PC-9 (cell line): ENCODE measurements at regions not wholly inside any gene's neighbourhood (a gene's known extent, or its start where the extent isn't known, plus 50 kb on each side); places are given as distances from the start of the nearest gene placed in this dataset.

Experiments used
- BruUV-seq: library from RNA; stranded (reverse); fragments of 400-500 nt; replicated peaks from 2 replicates; lab custom pipeline; 2021; lab: Mats Ljungman, UMichigan
- CTCF ChIA-PET: fragments of 300-600 bp; sonication (Branson Sonifier 250); formaldehyde crosslinking; loops from one replicate; lab custom pipeline; 2022; ENCODE audit warnings: antibody characterized with exemption; lab: Charles Lee
- POLR2A ChIA-PET: fragments of 300-600 bp; sonication (Branson Sonifier 250); formaldehyde crosslinking; loops from one replicate; lab custom pipeline; 2022; ENCODE audit warnings: antibody characterized with exemption; ENCODE audit not compliant: unreplicated experiment; lab: Charles Lee
- DNase-seq, 2 experiments: peaks; one replicate each; pipeline versions ENCODE4 v3.0.0 to v3.0.0-alpha.2; 2015 to 2022; ENCODE audit warnings: mixed read lengths in 1 of 2
- H2AFZ ChIP-seq: fragments of 200-600 bp; sonication (generic); 2 replicates; pipeline ENCODE4 v1.8.1; 2017; ENCODE audit warnings: antibody characterized with exemption
- H3F3A ChIP-seq: fragments of 200-600 bp; sonication (generic); 2 replicates; pipeline ENCODE4 v1.8.1; 2017; ENCODE audit warnings: antibody characterized with exemption, mild to moderate bottlenecking, low read depth; ENCODE audit not compliant: insufficient read depth
- H3K27ac ChIP-seq: fragments of 200-600 bp; sonication (generic); 2 replicates; pipeline ENCODE4 v1.6.1; 2016; ENCODE audit warnings: mixed run types
- H3K27me3 ChIP-seq: fragments of 200-600 bp; sonication (generic); 2 replicates; pipeline ENCODE4 v1.6.1; 2016; ENCODE audit warnings: low read depth, mixed run types; ENCODE audit not compliant: insufficient read depth
- H3K36me3 ChIP-seq: fragments of 200-600 bp; sonication (generic); 2 replicates; pipeline ENCODE4 v1.6.1; 2016; ENCODE audit warnings: low read depth, mixed run types
- H3K4me1 ChIP-seq: fragments of 200-600 bp; sonication (generic); replicated peaks from 2 replicates; pipeline ENCODE4 v1.6.1; 2016; ENCODE audit warnings: mixed run types; ENCODE audit not compliant: insufficient read depth
- H3K4me2 ChIP-seq: fragments of 200-600 bp; sonication (generic); 2 replicates; pipeline ENCODE4 v1.6.1; 2017; ENCODE audit warnings: mixed run types
- H3K4me3 ChIP-seq: fragments of 200-600 bp; sonication (generic); 2 replicates; pipeline ENCODE4 v1.6.1; 2016; ENCODE audit warnings: mixed run types
- H3K79me2 ChIP-seq: fragments of 200-600 bp; sonication (generic); 2 replicates; pipeline ENCODE4 v1.6.1; 2017; ENCODE audit warnings: low read depth, mixed run types
- H3K9me2 ChIP-seq: fragments of 200-600 bp; sonication (generic); 2 replicates; pipeline ENCODE4 v1.8.1; 2017; ENCODE audit warnings: mild to moderate bottlenecking; ENCODE audit not compliant: insufficient read depth
- H3K9me3 ChIP-seq: fragments of 200-600 bp; sonication (generic); 2 replicates; pipeline ENCODE4 v1.8.1; 2016; ENCODE audit warnings: low read depth; ENCODE audit not compliant: insufficient read depth
- H4K20me1 ChIP-seq: fragments of 200-600 bp; sonication (generic); 2 replicates; pipeline ENCODE4 v1.8.1; 2017; ENCODE audit not compliant: insufficient read depth
- EZH2 ChIP-seq: fragments of 200-600 bp; sonication (generic); IDR thresholded peaks from 2 replicates; pipeline ENCODE4 v1.8.0; 2017; ENCODE audit warnings: antibody characterized with exemption, low read depth
- intact Hi-C: fragments of 100-400 bp; cut with micrococcal nuclease; formaldehyde crosslinking; loops from one replicate; pipeline ENCODE4 v1.10.0; 2022; ENCODE audit not compliant: unreplicated experiment
- TF ChIP-seq, protein P1 (sequence below): fragments of 200-600 bp; sonication (generic); conservative IDR thresholded peaks from 2 replicates; pipeline ENCODE4 v1.6.1; 2017; ENCODE audit warnings: mixed run types, antibody characterized with exemption, mild to moderate bottlenecking, moderate library complexity

DNA sequence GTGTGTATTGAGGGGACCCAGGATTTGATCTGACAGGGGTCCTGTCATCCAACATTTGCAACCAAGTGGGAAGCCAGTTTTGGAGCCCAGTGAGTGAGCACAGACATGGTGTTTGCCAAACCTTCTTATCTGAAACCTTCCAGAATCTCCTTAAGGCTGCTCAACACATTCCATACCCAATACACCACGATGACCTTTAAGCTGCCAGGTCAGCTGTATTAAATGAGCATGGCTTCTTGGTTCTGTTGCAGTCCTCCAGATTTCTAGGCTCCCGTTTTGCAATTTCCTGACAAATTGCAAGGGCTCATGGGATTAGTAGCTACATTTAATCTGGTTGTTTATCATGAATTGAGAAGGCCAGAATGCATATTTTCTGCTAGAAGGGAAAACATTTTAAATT is 124.2 kb upstream of the ATP10B start:
- Histone ChIP-seq H4K20me1 (no peaks in the 10 kb centered on the region), H2AFZ (no peak overlapping the region), H3K27me3 (no peaks in the 10 kb centered on the region; the same call in 1 of the 2 replicates), H3K79me2 (no peaks in the 10 kb centered on the region), H3K4me2 (no peak overlapping the region), H3K4me3 (no peak overlapping the region), H3K9me2 (no peaks in the 10 kb centered on the region), H3K4me1 (no peaks in the 10 kb centered on the region), H3K36me3 (no peaks in the 10 kb centered on the region), H3K9me3 (no peaks in the 10 kb centered on the region), H3F3A (no peaks in the 10 kb centered on the region), H3K27ac (no peak overlapping the region)
- ChIA-PET CTCF (no interaction called here), POLR2A (no interaction called here)
- no peak for TF ChIP-seq EZH2
- TF ChIP-seq, protein P1, sequence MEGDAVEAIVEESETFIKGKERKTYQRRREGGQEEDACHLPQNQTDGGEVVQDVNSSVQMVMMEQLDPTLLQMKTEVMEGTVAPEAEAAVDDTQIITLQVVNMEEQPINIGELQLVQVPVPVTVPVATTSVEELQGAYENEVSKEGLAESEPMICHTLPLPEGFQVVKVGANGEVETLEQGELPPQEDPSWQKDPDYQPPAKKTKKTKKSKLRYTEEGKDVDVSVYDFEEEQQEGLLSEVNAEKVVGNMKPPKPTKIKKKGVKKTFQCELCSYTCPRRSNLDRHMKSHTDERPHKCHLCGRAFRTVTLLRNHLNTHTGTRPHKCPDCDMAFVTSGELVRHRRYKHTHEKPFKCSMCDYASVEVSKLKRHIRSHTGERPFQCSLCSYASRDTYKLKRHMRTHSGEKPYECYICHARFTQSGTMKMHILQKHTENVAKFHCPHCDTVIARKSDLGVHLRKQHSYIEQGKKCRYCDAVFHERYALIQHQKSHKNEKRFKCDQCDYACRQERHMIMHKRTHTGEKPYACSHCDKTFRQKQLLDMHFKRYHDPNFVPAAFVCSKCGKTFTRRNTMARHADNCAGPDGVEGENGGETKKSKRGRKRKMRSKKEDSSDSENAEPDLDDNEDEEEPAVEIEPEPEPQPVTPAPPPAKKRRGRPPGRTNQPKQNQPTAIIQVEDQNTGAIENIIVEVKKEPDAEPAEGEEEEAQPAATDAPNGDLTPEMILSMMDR = no peak
- BruUV-seq = no TSS peak
- no peak for DNase-seq
- intact Hi-C loops = no loop called here

DNA sequence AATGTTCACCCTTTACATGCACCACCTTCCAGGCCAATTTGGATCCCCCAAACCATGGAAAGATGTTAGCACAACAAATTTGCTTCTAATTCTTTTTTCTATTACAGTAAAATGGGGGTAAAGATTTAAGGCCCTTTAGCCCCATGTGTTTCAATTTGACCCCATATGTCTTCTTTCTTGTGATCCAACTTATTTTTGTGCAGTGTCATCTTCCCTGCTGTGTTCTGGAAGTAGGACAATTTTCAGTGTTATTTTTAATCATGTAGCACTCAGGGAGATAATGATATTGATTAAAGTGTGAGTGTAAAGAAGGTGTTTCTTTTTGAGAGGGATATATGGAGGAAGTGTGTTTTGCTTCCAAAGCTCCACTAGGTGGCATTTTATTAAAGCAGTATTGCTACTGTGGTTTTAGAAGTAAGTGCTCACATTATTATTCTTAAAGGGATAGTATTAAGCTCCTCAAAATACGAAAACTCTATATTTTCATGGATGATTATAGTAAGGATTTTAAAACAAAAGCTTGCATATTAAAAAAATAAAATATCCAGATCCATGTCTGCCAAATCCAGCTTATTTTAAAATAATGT is 118.7 kb upstream of the ATP10B start:
- intact Hi-C loops = no loop called here
- Histone ChIP-seq H3F3A (no peaks in the 10 kb centered on the region), H3K4me1 (no peaks in the 10 kb centered on the region), H3K27ac (no peak overlapping the region), H3K36me3 (no peaks in the 10 kb centered on the region), H3K27me3 (no peaks in the 10 kb centered on the region), H2AFZ (no peak overlapping the region), H4K20me1 (no peaks in the 10 kb centered on the region), H3K4me3 (no peak overlapping the region), H3K79me2 (no peaks in the 10 kb centered on the region), H3K9me2 (no peaks in the 10 kb centered on the region), H3K4me2 (no peak overlapping the region), H3K9me3 (no peaks in the 10 kb centered on the region)
- TF ChIP-seq EZH2 = no peak
- TF ChIP-seq, protein P1 = peak; percentile 23; the same call in 1 of the 2 replicates
- BruUV-seq = no TSS peak
- DNase-seq = no peak
- POLR2A ChIA-PET = no interaction called here
- CTCF ChIA-PET = no interaction called here

DNA sequence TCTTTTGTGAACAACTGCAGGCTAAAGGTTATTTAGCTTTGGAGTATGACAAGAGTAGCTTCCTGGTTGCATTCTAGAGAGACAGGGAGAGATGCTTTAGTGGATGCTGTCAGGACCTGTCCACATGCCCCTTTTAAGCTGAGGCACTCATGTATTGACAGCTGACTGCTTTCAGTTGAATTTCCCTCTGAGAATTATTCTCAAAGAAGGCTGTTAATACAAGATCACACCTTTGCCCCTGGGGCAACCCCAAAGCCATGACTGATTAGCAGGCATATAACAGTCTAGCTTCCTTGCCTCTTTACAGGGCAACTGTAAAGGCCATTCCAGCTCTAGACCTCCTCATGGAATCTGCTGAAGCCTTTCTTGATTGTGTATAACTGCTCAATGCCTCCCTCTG is 117.6 kb upstream of the ATP10B start:
- Histone ChIP-seq H3K4me2 (no peak overlapping the region), H3K9me3 (no peaks in the 10 kb centered on the region), H3K27me3 (no peaks in the 10 kb centered on the region), H3K36me3 (no peaks in the 10 kb centered on the region), H2AFZ (no peak overlapping the region), H3K4me1 (no peaks in the 10 kb centered on the region), H4K20me1 (no peaks in the 10 kb centered on the region), H3K4me3 (no peak overlapping the region), H3F3A (no peaks in the 10 kb centered on the region), H3K79me2 (no peaks in the 10 kb centered on the region), H3K27ac (no peak overlapping the region), H3K9me2 (no peaks in the 10 kb centered on the region)
- TF ChIP-seq, protein P1 = no peak
- TF ChIP-seq EZH2 = no peak
- CTCF ChIA-PET = interaction anchor here (0.5 kb wide), 1 partner anchor 26 kb away, joined by 6 read pairs; no protein-coding TSS in a partner anchor
- no peak for DNase-seq
- POLR2A ChIA-PET = no interaction called here
- intact Hi-C loops = no loop called here
- no TSS peak for BruUV-seq
